Activated CD4-positive, CD25-positive, alpha-beta regulatory T cell treated with anti-CD3 and anti-CD28 coated beads, Interleukin-2, amount 50 U/mL, for 72 hours (primary cell): ENCODE measurements at regions not wholly inside any gene's neighbourhood (a gene's known extent, or its start where the extent isn't known, plus 50 kb on each side); places are given as distances from the start of the nearest gene placed in this dataset.
"Not testable (repeated sequence)": the region's sequence is repeated elsewhere in the genome, so short reads cannot be mapped to it uniquely, and the experiment has no call there.

Experiments
- DNase-seq: peaks from one replicate; pipeline ENCODE4 v3.0.0; 2021

DNA sequence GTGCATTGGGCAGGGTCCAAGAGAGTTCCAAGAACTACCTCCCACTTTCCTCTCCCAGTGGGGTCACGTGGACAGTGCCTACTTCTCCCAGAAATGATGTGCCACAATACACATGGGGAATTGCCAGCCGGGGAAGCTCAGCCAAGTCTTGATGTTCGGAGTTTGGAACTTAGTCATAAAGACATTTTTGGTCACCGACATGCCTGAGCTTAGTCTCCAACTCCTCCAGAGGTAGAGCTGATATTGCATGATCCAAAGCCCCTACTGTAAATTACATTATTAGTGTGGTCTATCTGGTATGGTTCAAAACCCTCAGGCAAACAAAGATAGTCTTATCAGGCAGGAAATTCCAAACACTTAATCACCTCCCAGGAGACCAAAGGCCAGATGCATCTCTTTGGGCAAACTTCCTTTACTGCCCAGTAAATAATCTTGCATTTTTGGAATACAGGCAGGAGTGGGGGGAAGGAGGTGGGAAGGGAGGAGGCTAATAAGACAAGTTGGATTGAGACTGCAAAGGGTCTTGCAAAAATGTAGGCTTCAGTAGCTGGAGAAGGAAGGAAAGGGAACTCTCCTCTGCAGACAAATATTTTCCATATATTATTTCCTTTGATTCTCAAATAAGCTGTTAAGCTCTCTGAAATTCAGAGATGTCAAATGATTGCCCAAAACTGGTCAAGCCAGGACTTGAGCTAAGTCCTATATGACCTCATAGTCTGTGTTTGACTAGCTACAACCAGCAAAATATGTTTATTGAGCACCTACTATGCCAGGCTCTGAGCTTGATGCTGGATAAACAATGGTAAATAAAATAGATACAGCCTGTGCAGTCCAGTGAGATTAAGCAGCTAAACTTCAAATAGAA is 99.4 kb downstream of the DRD1 start:
- DNase-seq: no peak

DNA sequence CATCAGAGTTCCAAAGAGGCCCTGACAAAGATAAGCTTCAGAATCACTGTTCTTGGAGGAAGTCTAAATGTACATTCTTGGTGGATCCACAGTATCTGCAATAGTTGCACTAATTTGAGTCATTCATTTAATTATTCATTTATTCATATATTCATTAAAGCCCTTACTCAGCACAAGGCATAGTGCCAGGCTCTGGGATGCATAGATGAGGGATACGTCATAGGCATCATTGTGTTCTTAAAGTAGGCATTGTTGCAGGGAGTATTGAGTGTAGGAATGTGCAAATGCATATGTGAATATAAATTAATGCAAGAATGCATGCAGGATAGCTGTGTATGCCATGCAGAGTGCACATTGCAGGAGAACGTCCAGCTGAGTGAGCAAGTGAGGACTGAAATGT is 100.7 kb downstream of the DRD1 start:
- DNase-seq: no peak

DNA sequence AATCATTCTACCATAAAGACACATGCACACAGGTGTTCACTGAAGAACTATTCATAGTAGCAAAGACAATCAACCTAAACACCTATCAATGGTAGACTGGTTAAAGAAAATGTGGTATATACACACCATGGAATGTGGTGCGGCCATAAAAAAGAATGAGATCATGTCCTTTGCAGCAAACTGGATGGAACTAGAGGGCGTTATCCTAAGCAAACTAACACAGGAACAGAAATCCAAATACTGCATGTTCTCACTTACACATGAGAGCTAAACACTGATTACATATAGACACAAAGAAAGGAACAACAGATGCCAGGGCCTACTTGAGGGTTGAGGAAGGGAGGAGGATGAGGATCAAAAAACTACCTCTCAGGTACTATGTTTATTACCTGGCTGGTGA is 103.8 kb downstream of the DRD1 start:
- DNase-seq: no peak

DNA sequence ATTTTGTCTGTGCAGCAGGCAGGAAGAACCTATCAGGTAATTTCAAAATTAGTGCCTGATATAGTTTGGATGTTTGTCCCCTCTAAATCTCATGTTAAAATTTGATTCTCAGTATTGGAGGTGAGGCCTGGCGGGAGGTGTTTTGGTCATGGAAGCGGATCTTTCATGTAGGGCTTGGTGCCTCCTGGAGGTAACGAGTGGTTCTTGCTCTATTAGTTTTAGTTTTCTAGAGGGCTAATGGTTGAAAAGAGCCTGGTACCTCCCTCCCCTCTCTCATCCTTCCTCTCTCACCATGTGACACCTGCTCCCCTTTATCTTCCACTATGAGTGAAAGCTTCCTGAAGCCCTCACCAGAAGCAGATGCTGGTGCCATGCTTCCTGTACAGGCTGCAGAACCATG is 106.3 kb downstream of the DRD1 start:
- DNase-seq: no peak

DNA sequence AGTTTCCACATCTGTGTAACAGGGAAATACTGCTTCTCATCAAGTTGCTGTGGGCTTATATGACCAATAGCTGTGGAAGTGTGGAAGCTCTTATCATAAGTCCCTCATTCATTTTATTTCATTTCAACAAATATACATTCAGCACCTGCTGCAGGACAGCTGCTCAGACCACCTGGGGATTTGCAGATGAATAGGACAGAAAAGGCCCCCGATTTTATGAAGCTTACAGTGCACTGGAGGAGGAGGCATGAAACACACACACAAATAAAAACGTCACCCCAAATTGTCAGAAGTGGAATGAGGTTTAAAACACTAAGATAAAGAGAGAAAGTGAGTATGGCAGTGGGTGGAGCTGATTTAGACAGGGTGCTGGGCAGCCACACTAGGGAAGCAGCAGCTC is 107.2 kb downstream of the DRD1 start:
- no peak for DNase-seq

DNA sequence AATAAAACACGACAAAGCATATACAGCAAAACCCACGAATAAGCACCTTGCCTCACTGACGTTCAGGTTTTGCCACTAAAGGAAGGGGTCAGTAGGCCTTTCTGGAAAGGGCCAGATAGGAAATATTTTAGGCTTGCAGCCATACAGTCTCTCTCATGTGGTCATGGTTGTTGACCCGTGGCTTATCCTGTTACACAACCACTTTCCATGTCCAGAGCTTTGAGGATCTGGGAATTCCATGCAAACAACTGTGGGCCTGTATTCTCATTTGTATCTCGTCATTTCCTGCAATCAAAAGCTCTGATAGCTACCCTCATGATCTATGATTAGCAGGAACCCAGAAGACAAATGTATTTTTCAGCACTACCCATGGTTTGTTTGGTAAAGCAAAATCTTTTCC is 108.3 kb downstream of the DRD1 start:
- DNase-seq: no peak

DNA sequence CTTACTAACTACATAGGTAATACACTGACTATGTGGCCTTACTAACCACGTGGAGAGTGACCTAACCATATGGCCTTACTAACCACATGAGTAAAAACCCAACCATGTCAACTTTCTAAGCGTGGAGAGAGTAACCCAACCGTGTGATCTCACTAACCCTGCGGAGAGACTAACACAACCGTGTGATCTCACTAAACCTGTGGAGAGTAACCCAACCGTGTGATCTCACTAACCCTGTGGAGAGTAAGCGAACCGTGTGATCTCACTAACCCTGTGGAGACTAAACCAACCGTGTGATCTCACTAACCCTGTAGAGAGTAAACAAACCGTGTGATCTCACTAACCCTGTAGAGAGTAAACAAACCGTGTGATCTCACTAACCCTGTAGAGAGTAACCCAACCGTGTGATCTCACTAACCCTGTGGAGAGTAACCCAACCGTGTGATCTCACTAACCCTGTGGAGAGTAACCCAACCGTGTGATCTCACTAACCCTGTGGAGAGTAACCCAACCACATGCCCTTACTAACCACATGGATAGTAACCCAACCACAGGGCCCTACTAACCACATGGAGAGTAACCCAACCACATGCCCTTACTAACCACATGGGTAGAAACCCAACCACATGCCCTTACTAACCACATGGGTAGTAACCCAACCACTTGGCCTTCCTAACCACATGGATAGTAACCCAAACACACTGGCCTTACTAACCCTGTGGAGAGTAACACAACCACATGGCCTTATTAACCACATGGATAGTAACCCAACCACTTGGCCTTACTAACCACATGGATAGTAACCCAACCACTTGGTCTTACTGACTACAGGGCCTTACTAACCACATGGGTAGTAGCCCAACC is 112.6 kb downstream of the DRD1 start:
- DNase-seq: not testable (repeated sequence)

DNA sequence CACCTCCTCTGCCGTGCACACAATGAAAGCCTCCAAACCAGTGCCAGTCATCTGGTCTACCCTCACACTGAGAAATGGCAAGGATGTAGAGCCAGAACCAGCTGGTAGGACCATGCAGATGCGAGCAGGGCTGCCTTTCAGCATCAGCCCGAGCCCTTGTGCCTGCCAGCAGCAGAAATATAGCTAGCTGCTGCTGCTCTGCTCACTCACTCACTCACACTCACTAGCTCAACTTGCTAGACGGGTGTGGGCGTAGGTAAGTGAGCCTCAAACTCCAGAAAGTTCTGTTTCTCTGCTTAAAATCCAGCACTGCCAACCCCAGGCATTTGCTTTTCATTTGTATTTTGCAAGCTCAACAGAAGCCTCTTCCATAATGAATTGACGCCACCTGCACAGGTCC is 114.0 kb downstream of the DRD1 start:
- DNase-seq: no peak

DNA sequence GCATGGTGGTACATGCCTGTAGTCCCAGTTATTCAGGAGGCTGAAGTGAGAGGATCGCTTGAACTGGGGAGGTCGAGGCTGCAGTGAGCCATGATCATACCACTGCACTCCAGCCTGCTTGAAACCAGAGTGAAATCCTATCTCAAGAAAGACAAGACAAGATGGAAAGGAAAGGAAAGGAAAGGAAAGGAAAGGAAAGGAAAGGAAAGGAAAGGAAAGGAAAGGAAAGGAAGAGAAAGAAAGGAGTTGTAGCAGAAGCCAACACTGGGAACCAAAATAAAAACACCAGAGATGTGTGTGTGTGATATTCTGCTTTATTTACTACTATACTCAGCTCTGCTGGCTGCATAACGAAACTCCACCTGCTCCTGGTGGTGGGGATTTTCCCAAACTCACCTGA is 115.3 kb downstream of the DRD1 start:
- no peak for DNase-seq

DNA sequence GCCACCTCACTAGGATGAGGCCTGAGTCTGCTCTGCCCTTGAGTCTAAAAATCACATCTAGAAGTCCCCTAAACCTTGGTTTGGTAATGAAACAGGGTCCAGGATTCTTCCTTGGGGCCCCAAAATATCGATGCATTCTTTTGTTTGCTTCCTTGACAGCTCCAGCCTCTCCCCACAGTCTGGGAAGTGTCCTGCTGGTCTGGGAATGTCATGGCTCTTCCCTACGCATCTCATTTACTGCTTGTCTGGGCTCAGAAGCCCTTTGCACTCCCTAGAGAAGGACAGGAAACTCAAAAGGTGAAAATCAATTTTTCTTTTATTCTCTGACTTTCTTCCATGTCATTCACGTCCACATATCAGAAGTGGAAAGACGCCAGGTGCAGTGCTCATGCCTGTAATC is 115.8 kb downstream of the DRD1 start:
- DNase-seq: no peak

DNA sequence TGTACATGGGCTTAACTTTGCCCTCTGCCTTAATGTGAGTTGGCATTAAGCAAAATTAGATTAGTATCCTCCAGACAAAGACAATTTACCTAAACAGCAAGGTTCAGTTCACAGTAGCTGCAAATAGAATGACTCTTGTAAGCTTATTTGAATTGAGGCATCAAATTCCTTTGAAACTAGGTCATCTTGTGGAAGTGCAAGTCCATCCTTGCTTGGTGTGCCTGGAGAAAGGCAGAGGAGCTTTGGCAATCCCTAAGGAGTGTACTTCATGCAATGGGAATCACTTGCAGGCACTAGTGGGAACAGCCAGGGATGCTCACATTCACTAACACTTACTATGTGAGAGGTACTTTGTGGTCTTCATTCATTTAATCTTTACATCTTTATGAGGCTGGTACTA is 118.3 kb downstream of the DRD1 start:
- DNase-seq: no peak

DNA sequence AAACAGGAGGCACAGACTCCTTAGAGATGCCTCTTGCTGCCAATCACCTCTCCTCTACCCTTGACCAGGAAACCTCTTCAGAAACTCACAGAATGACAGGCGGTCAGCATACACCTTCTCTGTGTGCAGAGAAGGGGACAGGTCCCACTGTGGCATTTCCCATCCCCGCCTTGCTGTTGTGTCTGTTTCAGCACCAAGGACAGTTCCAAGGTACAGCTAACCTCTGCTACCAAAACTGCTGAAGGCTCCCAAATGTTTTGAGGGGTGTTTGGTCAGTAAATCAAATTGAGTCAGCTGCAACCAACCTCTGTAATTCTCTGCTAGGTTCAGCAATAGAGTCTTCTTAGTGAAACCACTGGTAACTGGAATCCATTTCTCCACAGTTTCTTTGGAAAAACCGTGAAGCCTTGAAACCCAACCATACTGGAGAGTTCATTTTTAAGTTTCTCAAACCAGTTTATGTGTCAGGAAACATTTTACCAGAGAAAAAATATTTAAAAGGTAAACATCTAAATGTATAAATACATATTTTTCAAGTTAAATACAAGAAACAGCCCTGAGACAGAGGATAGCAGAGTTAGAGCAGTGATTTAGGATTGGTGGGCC is 122.0 kb downstream of the DRD1 start:
- DNase-seq: no peak

DNA sequence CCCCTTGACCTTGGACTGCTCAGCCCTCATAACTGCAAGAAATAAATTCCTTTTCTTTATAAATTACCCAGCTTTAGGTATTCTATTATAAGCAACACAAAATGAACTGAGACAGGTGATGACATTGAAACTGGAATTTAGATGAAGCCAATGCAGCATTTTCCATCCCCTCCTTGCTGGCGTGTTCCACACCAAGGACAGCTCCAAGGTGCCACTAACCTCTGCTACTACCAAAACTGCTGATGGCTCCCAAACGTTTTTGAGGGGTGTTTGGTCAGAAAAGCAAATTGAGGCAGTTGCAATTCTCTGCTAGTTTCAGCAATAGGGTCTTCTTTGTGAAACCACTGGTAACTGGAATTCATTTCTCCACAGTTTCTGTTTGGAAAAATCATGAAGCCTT is 124.8 kb downstream of the DRD1 start:
- DNase-seq: no peak

DNA sequence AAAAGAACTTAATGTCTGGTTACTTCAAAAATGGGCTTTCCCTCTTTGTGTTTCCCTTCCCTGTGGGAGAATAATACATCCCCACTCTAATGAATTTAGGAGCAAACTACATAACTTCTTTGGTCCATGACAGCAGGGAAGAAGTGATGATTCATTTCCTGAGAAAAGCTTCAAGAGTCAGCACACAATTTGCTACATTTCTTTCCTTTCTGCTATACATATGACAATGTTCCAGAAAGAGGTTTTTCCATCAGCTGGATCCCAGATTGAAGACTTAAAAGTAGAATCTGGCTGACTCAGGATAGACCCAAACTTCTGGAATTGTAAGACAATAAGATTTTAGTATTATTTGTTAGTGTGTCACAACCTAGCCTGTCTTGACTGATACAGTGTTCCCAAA is 126.1 kb downstream of the DRD1 start:
- DNase-seq: no peak

DNA sequence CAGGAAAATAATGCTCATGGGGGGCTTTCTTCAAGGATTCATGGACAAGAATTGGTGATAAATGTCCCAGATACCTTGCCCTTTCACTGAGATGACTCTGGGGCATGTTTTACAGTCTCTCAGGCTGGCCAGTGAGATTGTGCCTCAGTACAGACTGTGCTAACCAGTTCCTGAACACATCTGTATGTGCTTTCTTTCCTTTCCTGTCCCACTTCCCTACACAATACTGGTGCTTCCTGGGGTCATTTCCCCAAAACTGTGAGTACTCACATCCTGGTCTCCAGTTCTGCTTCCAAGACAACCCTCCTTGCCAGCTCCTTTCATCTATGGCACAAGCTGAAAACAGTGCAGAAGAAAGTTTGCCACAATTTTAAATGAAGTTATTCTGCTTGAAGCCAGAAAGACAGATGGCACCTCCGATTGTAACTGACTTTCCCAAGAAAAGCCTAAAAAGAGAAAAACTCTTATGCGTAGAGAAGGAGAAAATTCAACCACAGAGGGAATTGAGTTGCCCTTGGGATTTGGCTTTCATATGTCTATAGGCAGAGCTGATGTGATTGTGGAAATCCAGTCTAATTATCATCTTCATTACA is 134.7 kb downstream of the DRD1 start:
- no peak for DNase-seq

DNA sequence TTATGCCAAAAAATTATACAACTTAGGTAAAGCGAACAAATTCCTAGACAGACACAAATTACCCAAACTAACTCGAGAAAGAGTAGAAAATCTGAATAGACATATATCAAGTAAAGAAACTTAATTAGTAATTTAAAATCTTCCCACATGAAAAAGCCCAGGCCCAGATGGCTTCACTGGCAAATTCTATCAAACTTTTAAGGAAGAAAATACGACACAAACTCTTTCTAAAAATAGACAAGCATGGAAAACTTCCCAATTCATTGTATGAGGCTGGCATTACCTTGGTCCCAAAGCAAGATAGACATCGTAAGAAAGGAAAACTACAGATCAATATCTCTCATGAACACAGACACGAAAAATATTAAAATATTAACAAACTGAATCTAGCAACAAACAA is 135.3 kb downstream of the DRD1 start:
- no peak for DNase-seq

DNA sequence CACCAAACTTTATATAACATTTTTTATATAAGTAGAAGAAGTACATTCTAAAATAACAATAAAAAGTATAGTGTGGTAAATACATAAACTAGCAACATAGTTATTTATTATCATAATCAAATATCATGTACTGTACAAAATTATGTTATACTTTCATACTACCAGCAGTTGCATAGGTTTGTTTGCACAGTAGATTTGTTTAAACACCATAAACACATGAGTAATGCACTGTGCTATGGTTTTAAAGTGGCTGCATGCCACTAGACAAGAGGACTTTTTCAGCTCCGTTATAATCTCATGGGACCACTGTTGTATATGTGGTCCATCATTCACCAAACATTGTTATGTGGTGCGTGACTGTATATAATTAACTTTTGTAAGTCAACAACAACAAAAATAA is 137.6 kb downstream of the DRD1 start:
- DNase-seq: no peak

DNA sequence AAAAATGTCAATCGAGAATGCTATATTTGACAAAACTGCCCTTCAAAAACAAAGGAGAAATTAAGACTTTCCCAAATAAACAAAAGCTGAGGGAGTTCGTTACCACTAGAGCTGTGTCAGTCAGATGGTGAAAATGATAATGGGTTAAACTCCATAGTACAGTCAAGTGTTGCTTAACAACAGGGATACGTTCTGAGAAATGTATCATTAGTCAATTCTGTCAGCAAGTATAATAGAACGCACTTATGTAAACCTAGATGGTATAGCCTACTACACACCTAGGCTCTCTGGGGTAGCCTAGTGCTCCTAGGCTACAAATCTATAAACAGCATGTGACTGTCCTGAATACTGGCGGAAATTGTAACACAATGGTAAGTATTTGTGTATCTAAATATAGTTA is 138.7 kb downstream of the DRD1 start:
- DNase-seq: no peak

DNA sequence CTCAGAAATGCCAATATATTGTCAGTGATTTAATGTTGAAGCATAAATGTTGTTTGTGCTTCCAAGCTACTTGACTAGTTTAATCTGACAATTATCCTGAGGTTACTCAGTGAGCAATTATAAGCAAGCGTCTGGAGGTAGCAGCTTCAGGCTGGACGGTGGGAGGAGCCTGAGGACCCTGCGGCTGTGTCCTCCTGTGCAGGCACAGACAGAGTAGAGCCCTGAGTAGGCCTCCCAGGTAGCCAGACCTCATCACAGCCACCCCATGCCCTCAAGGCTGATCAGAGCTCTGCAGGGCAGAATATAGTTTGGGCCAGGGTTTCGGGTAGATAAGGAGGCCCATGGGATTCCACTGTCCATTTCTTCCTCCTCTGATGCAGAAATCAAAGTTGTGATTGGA is 153.6 kb downstream of the DRD1 start:
- DNase-seq: no peak

DNA sequence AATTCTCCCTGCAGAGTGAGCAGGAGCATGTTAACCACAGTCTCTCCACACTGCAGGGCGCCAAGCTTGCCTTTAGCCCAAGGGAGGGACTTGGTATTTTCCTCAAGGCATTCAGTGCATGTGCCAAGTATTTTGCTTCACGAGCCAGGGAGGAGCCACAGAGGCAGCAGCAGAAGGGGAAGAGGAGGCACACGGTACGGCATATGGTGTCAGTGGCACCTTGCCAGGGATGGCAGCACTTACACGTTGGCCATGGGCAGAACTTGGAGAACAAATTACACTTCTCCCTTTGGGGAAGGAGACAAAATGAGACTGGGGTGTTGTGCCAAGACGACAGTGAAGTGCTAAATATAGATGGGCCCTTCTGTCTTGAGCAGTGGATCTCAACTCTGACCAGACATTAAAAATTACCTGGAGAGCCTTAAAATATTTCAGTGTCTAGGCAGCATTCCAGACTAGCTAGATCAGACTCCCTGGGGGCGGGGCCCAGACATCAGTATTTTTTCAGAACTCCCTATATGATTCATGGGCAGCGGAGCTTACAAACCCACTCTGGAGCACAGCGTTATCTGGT is 155.8 kb downstream of the DRD1 start:
- no peak for DNase-seq

DNA sequence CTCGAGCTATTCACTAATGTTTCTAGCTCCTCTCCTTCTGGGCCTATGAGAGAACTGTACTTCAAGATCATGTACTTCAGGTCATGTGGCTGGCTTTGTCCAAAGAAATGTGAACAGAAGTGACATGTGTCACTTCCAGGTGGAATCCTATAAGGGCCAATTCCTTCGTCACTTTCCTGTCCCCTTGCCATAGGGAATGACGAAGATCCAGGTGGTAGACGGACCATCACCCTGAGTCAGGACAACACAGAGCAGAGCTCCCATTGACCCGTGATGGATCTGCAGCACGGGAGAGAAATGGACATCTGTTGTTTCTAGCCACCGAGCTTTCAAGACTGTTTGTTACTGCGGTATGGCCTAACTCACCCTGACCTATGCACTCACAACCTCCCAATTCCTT is 157.0 kb downstream of the DRD1 start:
- DNase-seq: no peak

DNA sequence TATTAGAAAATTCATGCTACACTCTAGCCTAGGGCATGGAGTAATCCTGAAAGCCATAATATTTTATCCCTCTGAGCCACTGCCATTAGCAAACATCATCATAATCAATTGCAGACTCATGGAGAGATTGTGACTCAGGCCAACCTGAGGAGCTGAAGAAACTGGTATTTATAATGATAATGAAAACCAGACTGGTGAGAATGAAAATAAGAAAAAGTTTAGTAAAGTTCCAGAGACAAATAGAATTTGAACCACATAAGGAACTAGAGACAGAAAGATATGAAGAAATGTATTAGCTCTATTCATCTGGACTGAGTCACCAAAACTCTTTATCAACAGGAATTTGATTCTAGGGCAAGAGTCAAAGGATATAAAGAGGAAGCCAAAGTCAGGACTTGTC is 158.7 kb downstream of the DRD1 start:
- DNase-seq: no peak

DNA sequence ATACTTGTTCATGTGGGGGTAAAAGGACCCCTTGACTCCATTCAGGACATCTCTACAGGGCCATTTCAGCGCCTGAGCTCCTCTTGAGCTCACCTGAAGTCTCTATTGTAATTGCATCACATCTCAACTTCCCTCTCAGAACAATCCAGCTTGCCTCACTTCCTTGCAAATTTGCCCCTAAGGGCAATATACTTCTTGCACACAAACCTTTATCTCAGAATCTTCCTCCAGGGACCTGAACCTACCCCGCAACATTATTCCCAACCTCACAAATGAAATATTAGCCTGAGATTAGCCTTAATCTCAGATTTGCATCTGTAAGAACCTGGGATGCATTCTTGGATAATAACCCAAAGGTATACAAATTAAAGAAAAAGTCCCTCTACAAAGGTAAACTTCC is 159.2 kb downstream of the DRD1 start:
- no peak for DNase-seq
